Trophoblast cell (in vitro differentiated cells and primary cell): ENCODE measurements at regions not wholly inside any gene's neighbourhood (a gene's known extent, or its start where the extent isn't known, plus 50 kb on each side); places are given as distances from the start of the nearest gene placed in this dataset.

Source experiments
- DNase-seq, 2 donors: peaks; one replicate each; pipeline ENCODE4 v3.0.0-alpha.2; 2016
- H2AFZ ChIP-seq: 2 replicates; pipeline ENCODE4 v1.6.1; 2013; ENCODE audit warnings: low read length, moderate library complexity, mild to moderate bottlenecking; ENCODE audit not compliant: insufficient read depth, poor library complexity
- H2AK5ac ChIP-seq: 2 replicates; pipeline ENCODE4 v1.6.1; 2013; ENCODE audit warnings: mild to moderate bottlenecking, low read length
- H2BK120ac ChIP-seq: 2 replicates; pipeline ENCODE4 v1.6.1; 2013; ENCODE audit warnings: low read length, mild to moderate bottlenecking, moderate library complexity; ENCODE audit not compliant: insufficient read depth, poor library complexity
- H2BK12ac ChIP-seq: 2 replicates; pipeline ENCODE4 v1.6.1; 2013; ENCODE audit warnings: mild to moderate bottlenecking, low read length, moderate library complexity
- H2BK5ac ChIP-seq: 2 replicates; pipeline ENCODE4 v1.6.1; 2013; ENCODE audit warnings: low read length, low read depth, moderate library complexity, mild to moderate bottlenecking; ENCODE audit not compliant: poor library complexity
- H3K14ac ChIP-seq: 2 replicates; pipeline ENCODE4 v1.6.1; 2013; ENCODE audit warnings: mild to moderate bottlenecking, low read length
- H3K18ac ChIP-seq: 2 replicates; pipeline ENCODE4 v1.6.1; 2013; ENCODE audit warnings: mild to moderate bottlenecking, low read length
- H3K23ac ChIP-seq: 2 replicates; pipeline ENCODE4 v1.6.1; 2013; ENCODE audit warnings: low read length
- H3K27ac ChIP-seq: 2 replicates; pipeline ENCODE4 v1.5.1; 2013; ENCODE audit warnings: low read depth, mild to moderate bottlenecking, inconsistent platforms, low read length, moderate library complexity
- H3K27me3 ChIP-seq: 2 replicates; pipeline ENCODE4 v1.6.1; 2013; ENCODE audit warnings: inconsistent platforms, mild to moderate bottlenecking, low read length, moderate library complexity; ENCODE audit not compliant: insufficient read depth
- H3K36me3 ChIP-seq, 2 experiments: 1 replicate in 1 of 2; 2 replicates in 1 of 2; pipeline ENCODE4 v1.6.1; 2013; ENCODE audit warnings: low read length in 2 of 2, mild to moderate bottlenecking in 2 of 2, moderate library complexity in 1 of 2; ENCODE audit not compliant: insufficient read depth in 2 of 2, control insufficient read depth in 1 of 2
- H3K4ac ChIP-seq: 2 replicates; pipeline ENCODE4 v1.6.1; 2013; ENCODE audit warnings: low read depth, mild to moderate bottlenecking, low read length, moderate library complexity
- H3K4me1 ChIP-seq, 2 experiments: 1 replicate in 1 of 2; 2 replicates in 1 of 2; pipeline ENCODE4 v1.6.1; 2013; ENCODE audit warnings: low read length in 2 of 2, mild to moderate bottlenecking in 2 of 2, moderate library complexity in 1 of 2; ENCODE audit not compliant: insufficient read depth in 2 of 2, control insufficient read depth in 1 of 2
- H3K4me2 ChIP-seq: 2 replicates; pipeline ENCODE4 v1.6.1; 2013; ENCODE audit warnings: inconsistent platforms, mild to moderate bottlenecking, low read length, moderate library complexity
- H3K4me3 ChIP-seq: 2 replicates; pipeline ENCODE4 v1.5.1; 2013; ENCODE audit warnings: mild to moderate bottlenecking, low read depth, low read length, inconsistent platforms
- H3K79me1 ChIP-seq: one replicate; pipeline ENCODE4 v1.6.1; 2013; ENCODE audit warnings: low read length
- H3K79me2 ChIP-seq: 2 replicates; pipeline ENCODE4 v1.6.1; 2013; ENCODE audit warnings: low read length, mild to moderate bottlenecking; ENCODE audit not compliant: control insufficient read depth, insufficient read depth, poor library complexity
- H3K9ac ChIP-seq: 2 replicates; pipeline ENCODE4 v1.6.1; 2013; ENCODE audit warnings: mild to moderate bottlenecking, low read length
- H3K9me3 ChIP-seq: 2 replicates; pipeline ENCODE4 v1.6.1; 2013; ENCODE audit warnings: low read depth, mild to moderate bottlenecking, control low read depth, inconsistent platforms, low read length; ENCODE audit not compliant: insufficient read depth
- H4K12ac ChIP-seq: 2 replicates; pipeline ENCODE4 v1.6.1; 2013; ENCODE audit warnings: low read depth, mild to moderate bottlenecking, low read length, moderate library complexity
- H4K8ac ChIP-seq: 2 replicates; pipeline ENCODE4 v1.6.1; 2013; ENCODE audit warnings: low read depth, mild to moderate bottlenecking, low read length, moderate library complexity
- H4K91ac ChIP-seq: one replicate; pipeline ENCODE4 v1.6.1; 2013; ENCODE audit warnings: low read depth, mild to moderate bottlenecking, low read length, moderate library complexity
- WGBS: extraction: QIAGEN DNeasy Blood & Tissue Kit; methylation state at CpG from one replicate; pipeline ENCODE4 v1.1.7; 2013; ENCODE audit warnings: missing lambda C conversion rate; ENCODE audit not compliant: insufficient read length, insufficient coverage; ENCODE audit errors: extremely low coverage; 5-methylcytosine and 5-hydroxymethylcytosine counted together

GRCh38 chr2:175236930-175237329 is 55.4 kb upstream of the ATP5MC3 start:
- H3K23ac ChIP-seq, result no peak overlapping the region
- H3K4me3 ChIP-seq, result no peak overlapping the region
- no peak overlapping the region for H3K9ac ChIP-seq
- H3K79me2 ChIP-seq, result no peaks in the 10 kb centered on the region
- peaks cover 9% of the 10 kb centered on the region for H3K9me3 ChIP-seq
- no peak overlapping the region for H3K4me2 ChIP-seq
- H2AK5ac ChIP-seq, result no peak overlapping the region
- H4K12ac ChIP-seq, result no peak overlapping the region
- no peak overlapping the region for H2BK5ac ChIP-seq
- H3K79me1 ChIP-seq, result no peaks in the 10 kb centered on the region
- no peak overlapping the region for H2BK120ac ChIP-seq
- no peak overlapping the region for H3K27ac ChIP-seq
- H3K36me3 ChIP-seq, result no peaks in the 10 kb centered on the region
- no peaks in the 10 kb centered on the region for H3K4me1 ChIP-seq
- H2BK12ac ChIP-seq, result no peak overlapping the region
- no peak overlapping the region for H3K18ac ChIP-seq
- no peak overlapping the region for H4K91ac ChIP-seq
- H3K27me3 ChIP-seq, result no peaks in the 10 kb centered on the region
- WGBS, result no CpG with 5 or more reads among the region's 4 CpGs
- no peak overlapping the region for H2AFZ ChIP-seq
- DNase-seq, result no peak
- no peak overlapping the region for H4K8ac ChIP-seq
- H3K14ac ChIP-seq, result no peak overlapping the region
- no peak overlapping the region for H3K4ac ChIP-seq

- no peak for DNase-seq
- Histone ChIP-seq H3K36me3 (no peaks in the 10 kb centered on the region), H3K79me2 (no peaks in the 10 kb centered on the region), H2BK5ac (no peak overlapping the region), H4K91ac (no peak overlapping the region), H3K23ac (no peak overlapping the region), H2BK12ac (no peak overlapping the region), H4K8ac (no peak overlapping the region), H3K4me3 (no peak overlapping the region), H3K4me1 (no peaks in the 10 kb centered on the region), H3K9me3 (peaks cover 7% of the 10 kb centered on the region), H2AFZ (no peak overlapping the region), H2BK120ac (no peak overlapping the region), H3K9ac (no peak overlapping the region), H3K27ac (no peak overlapping the region), H4K12ac (no peak overlapping the region), H3K4me2 (no peak overlapping the region), H2AK5ac (no peak overlapping the region), H3K14ac (no peak overlapping the region), H3K18ac (no peak overlapping the region), H3K4ac (no peak overlapping the region), H3K27me3 (no peaks in the 10 kb centered on the region), H3K79me1 (no peaks in the 10 kb centered on the region)
- WGBS, result no CpG with 5 or more reads among the region's 2 CpGs
Observed at GRCh38 chr2:175234650-175235049, 53.1 kb upstream of the ATP5MC3 start.

GRCh38 chr2:175234153-175234552 is 52.6 kb upstream of the ATP5MC3 start:
- no peak overlapping the region for H3K23ac ChIP-seq
- H4K8ac ChIP-seq, result no peak overlapping the region
- no peak overlapping the region for H3K4ac ChIP-seq
- H3K79me1 ChIP-seq, result no peaks in the 10 kb centered on the region
- no peaks in the 10 kb centered on the region for H3K79me2 ChIP-seq
- no peaks in the 10 kb centered on the region for H3K4me1 ChIP-seq
- no peak overlapping the region for H2AFZ ChIP-seq
- H2BK5ac ChIP-seq, result no peak overlapping the region
- H3K36me3 ChIP-seq, result no peaks in the 10 kb centered on the region
- no peak overlapping the region for H2BK120ac ChIP-seq
- no peaks in the 10 kb centered on the region for H3K27me3 ChIP-seq
- no peak overlapping the region for H2AK5ac ChIP-seq
- no peak overlapping the region for H3K4me2 ChIP-seq
- H4K12ac ChIP-seq, result no peak overlapping the region
- peaks cover 5% of the 10 kb centered on the region for H3K9me3 ChIP-seq
- no peak overlapping the region for H3K9ac ChIP-seq
- H3K27ac ChIP-seq, result no peak overlapping the region
- no peak overlapping the region for H4K91ac ChIP-seq
- H3K18ac ChIP-seq, result no peak overlapping the region
- no peak overlapping the region for H2BK12ac ChIP-seq
- H3K4me3 ChIP-seq, result no peak overlapping the region
- H3K14ac ChIP-seq, result no peak overlapping the region
- DNase-seq, result no peak

- H3K4me2 ChIP-seq, result no peak overlapping the region
- H3K79me2 ChIP-seq, result no peaks in the 10 kb centered on the region
- no peaks in the 10 kb centered on the region for H3K4me1 ChIP-seq
- H3K4me3 ChIP-seq, result no peak overlapping the region
- no peak overlapping the region for H3K27ac ChIP-seq
- no peaks in the 10 kb centered on the region for H3K79me1 ChIP-seq
- no peak overlapping the region for H3K4ac ChIP-seq
- H3K27me3 ChIP-seq, result no peaks in the 10 kb centered on the region
- no peak overlapping the region for H4K8ac ChIP-seq
- no peak overlapping the region for H3K9ac ChIP-seq
- no peak overlapping the region for H3K18ac ChIP-seq
- H4K91ac ChIP-seq, result no peak overlapping the region
- no peak overlapping the region for H3K14ac ChIP-seq
- H2AK5ac ChIP-seq, result no peak overlapping the region
- no peak overlapping the region for H2BK120ac ChIP-seq
- H3K23ac ChIP-seq, result no peak overlapping the region
- H3K9me3 ChIP-seq, result no peaks in the 10 kb centered on the region
- no CpG with 5 or more reads among the region's 4 CpGs for WGBS
- no peak overlapping the region for H2AFZ ChIP-seq
- no peak for DNase-seq
- H2BK5ac ChIP-seq, result no peak overlapping the region
- H3K36me3 ChIP-seq, result no peaks in the 10 kb centered on the region
- no peak overlapping the region for H4K12ac ChIP-seq
- no peak overlapping the region for H2BK12ac ChIP-seq
Observed at GRCh38 chr2:175233135-175233719, 51.7 kb upstream of the ATP5MC3 start.
